ENCODE measurements at regions not wholly inside any gene's neighbourhood (a gene's known extent, or its start where the extent isn't known, plus 50 kb on each side); places are given as distances from the start of the nearest gene placed in this dataset.

GRCh38 chr10:108901781-108902618 is 1021.3 kb downstream of the XPNPEP1 start:
- no peak overlapping the region for H3K27ac ChIP-seq
- TF ChIP-seq CTCF (conservative IDR thresholded peaks at IDR 0.05) = no peak

- no peak for TF ChIP-seq CTCF (conservative IDR thresholded peaks at IDR 0.05)
- H3K27ac ChIP-seq = no peak overlapping the region
Observed at GRCh38 chr10:108899670-108900069, 1023.6 kb downstream of the XPNPEP1 start.

- no peak overlapping the region for H3K27ac ChIP-seq
- no peak for TF ChIP-seq CTCF (conservative IDR thresholded peaks at IDR 0.05)
Observed at GRCh38 chr10:108894402-108895301, 1028.7 kb downstream of the XPNPEP1 start.

- no peak for TF ChIP-seq CTCF (conservative IDR thresholded peaks at IDR 0.05)
- no peak overlapping the region for H3K27ac ChIP-seq
Observed at GRCh38 chr10:108877095-108877561, 1046.2 kb downstream of the XPNPEP1 start.

- no peak overlapping the region for H3K27ac ChIP-seq
- no peak for TF ChIP-seq CTCF (conservative IDR thresholded peaks at IDR 0.05)
Observed at GRCh38 chr10:108872854-108873253, 1050.5 kb downstream of the XPNPEP1 start.

GRCh38 chr10:108868881-108869280 is 1054.4 kb downstream of the XPNPEP1 start:
- H3K27ac ChIP-seq = no peak overlapping the region
- TF ChIP-seq CTCF (conservative IDR thresholded peaks at IDR 0.05) = no peak

GRCh38 chr10:108862676-108863350 is 1060.5 kb downstream of the XPNPEP1 start:
- no peak overlapping the region for H3K27ac ChIP-seq
- no peak for TF ChIP-seq CTCF (conservative IDR thresholded peaks at IDR 0.05)

All from VCaP (cell line).